ENCODE measurements at regions not wholly inside any gene's neighbourhood (a gene's known extent, or its start where the extent isn't known, plus 50 kb on each side); places are given as distances from the start of the nearest gene placed in this dataset.
A peak's percentile ranks its signal among the peaks of the same experiment; 100 is the strongest.

GRCh38 chr11:76729214-76729613, 53.9 kb upstream of the TSKU start:
- ChIA-PET POLR2A (no interaction called here), CTCF (interaction anchor here (1.8 kb wide), 1 partner anchor 12 kb away, joined by 4 read pairs; no protein-coding TSS in a partner anchor)
- Mint-ChIP-seq H3K27me3 (peaks cover 5 to 24% (median 19%) of the 10 kb centered on the region in 5 donors), H3K4me1 (peaks cover 0 to 1% (median 0%) of the 10 kb centered on the region in 7 donors), H3K9me3 (no peaks in the 10 kb centered on the region), H3K27ac (no peak overlapping the region), H3K36me3 (no peaks in the 10 kb centered on the region), H3K4me3 (no peak overlapping the region)
- no peaks in the 10 kb centered on the region for H3K27me3 ChIP-seq (ENCODE audit: control insufficient read depth in 2 of 2, insufficient read depth in 2 of 2, low read length in 2 of 2)
- intact Hi-C loops (cut with micrococcal nuclease): no loop called here
- H3K27ac ChIP-seq (ENCODE audit: low read depth, low read length): no peak overlapping the region
- ATAC-seq (no peak), DNase-seq (no peak)
- H3K36me3 ChIP-seq (ENCODE audit: control insufficient read depth in 2 of 3, insufficient read depth in 3 of 3, low read length in 3 of 3): no peaks in the 10 kb centered on the region
- no peaks in the 10 kb centered on the region for H3K9me3 ChIP-seq (ENCODE audit: control insufficient read depth in 2 of 3, low read length in 3 of 3)
- no peaks in the 10 kb centered on the region for H3K4me1 ChIP-seq (ENCODE audit: control insufficient read depth in 2 of 2, insufficient read depth in 2 of 2, low read length in 2 of 2)
- no peak overlapping the region for H3K4me3 ChIP-seq (ENCODE audit: low read length)

GRCh38 chr11:76730887-76731565, 52.1 kb upstream of the TSKU start:
- no peaks in the 10 kb centered on the region for H3K27me3 ChIP-seq (ENCODE audit: control insufficient read depth in 2 of 2, insufficient read depth in 2 of 2, low read length in 2 of 2)
- DNase-seq (no peak), ATAC-seq (no peak)
- H3K4me3 ChIP-seq (ENCODE audit: low read length): no peak overlapping the region
- ChIA-PET CTCF (interaction anchor here (0.8 to 1.6 kb wide), 4 partner anchors 9 to 1573 kb away, joined by 3 to 10 read pairs (median 4); no protein-coding TSS in a partner anchor), POLR2A (no interaction called here)
- Mint-ChIP-seq H3K9me3 (no peaks in the 10 kb centered on the region), H3K27me3 (peaks cover 1 to 20% (median 8%) of the 10 kb centered on the region in 5 donors), H3K27ac (peak overlapping the region in 1 of 9 donors; percentile 32), H3K4me3 (no peak overlapping the region), H3K36me3 (no peaks in the 10 kb centered on the region), H3K4me1 (peaks cover 0 to 1% (median 0%) of the 10 kb centered on the region in 7 donors)
- H3K4me1 ChIP-seq (ENCODE audit: control insufficient read depth in 2 of 2, insufficient read depth in 2 of 2, low read length in 2 of 2): no peaks in the 10 kb centered on the region
- H3K27ac ChIP-seq (ENCODE audit: low read depth, low read length): no peak overlapping the region
- H3K36me3 ChIP-seq (ENCODE audit: control insufficient read depth in 2 of 3, insufficient read depth in 3 of 3, low read length in 3 of 3): no peaks in the 10 kb centered on the region
- no peaks in the 10 kb centered on the region for H3K9me3 ChIP-seq (ENCODE audit: control insufficient read depth in 2 of 3, low read length in 3 of 3)
- intact Hi-C loops (cut with micrococcal nuclease): loop anchor here in 1 of 2 donors (5.0 kb wide), 1 partner anchor 316 kb away; no protein-coding TSS in a partner anchor

DNA sequence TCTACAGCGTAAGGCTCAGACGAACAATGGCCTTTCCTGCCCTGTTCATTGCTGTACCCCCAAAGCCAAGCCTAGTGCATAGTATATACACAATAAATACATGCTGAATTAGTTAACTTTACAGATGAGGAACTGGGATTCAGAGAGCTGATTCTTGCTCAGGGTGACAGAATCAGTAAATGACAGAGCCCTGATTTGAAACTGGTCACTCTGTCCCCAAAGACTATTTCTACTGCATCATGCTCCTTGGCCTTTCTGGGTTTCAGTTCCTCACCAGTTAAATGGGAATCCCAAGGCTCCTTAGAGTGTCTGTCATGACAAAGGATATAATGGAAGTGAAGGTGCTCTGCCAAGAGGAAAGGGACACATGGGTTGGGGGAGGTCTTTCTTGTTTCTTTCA, 50.5 kb upstream of the TSKU start:
- intact Hi-C loops (cut with micrococcal nuclease): loop anchor here in 1 of 2 donors (2.0 to 5.0 kb wide), 2 partner anchors 315 to 358 kb away; no protein-coding TSS in a partner anchor

More for the DNA sequence above, 50.5 kb upstream of the TSKU start:
- Histone ChIP-seq H3K36me3 (ENCODE audit: control insufficient read depth in 2 of 3, insufficient read depth in 3 of 3, low read length in 3 of 3) (no peaks in the 10 kb centered on the region), H3K9me3 (ENCODE audit: control insufficient read depth in 2 of 3, low read length in 3 of 3) (no peaks in the 10 kb centered on the region), H3K4me1 (ENCODE audit: control insufficient read depth in 2 of 2, insufficient read depth in 2 of 2, low read length in 2 of 2) (no peaks in the 10 kb centered on the region), H3K27me3 (ENCODE audit: control insufficient read depth in 2 of 2, insufficient read depth in 2 of 2, low read length in 2 of 2) (no peaks in the 10 kb centered on the region), H3K4me3 (ENCODE audit: low read length) (no peak overlapping the region), H3K27ac (ENCODE audit: low read depth, low read length) (no peak overlapping the region)
- no peak overlapping the region for H3K27ac Mint-ChIP-seq
- CTCF ChIA-PET: interaction anchor here (0.9 kb wide), 1 partner anchor 10 kb away, joined by 3 read pairs; no protein-coding TSS in a partner anchor
- H3K4me3 Mint-ChIP-seq: no peak overlapping the region
- peaks cover 0 to 14% (median 3%) of the 10 kb centered on the region in 5 donors for H3K27me3 Mint-ChIP-seq
- no peaks in the 10 kb centered on the region for H3K36me3 Mint-ChIP-seq
- DNase-seq (no peak), ATAC-seq (no peak)
- POLR2A ChIA-PET: no interaction called here
- H3K9me3 Mint-ChIP-seq: no peaks in the 10 kb centered on the region
- H3K4me1 Mint-ChIP-seq: peaks cover 0 to 3% (median 0%) of the 10 kb centered on the region in 7 donors

All from naive thymus-derived CD4-positive, alpha-beta T cell (primary cell).